Liver (tissue), 8 donors: ENCODE measurements at regions not wholly inside any gene's neighbourhood (a gene's known extent, or its start where the extent isn't known, plus 50 kb on each side); places are given as distances from the start of the nearest gene placed in this dataset.

ENCODE experiments used
- DNase-seq: peaks from one replicate; pipeline ENCODE4 v3.0.0-alpha.2; 2017; ENCODE audit warnings: low spot score
- H3K27ac ChIP-seq, 2 donors: one replicate each; pipeline ENCODE4 v1.7.0; 2013; ENCODE audit warnings: inconsistent platforms in 2 of 2, low read length in 2 of 2, control low read depth in 1 of 2, low read depth in 1 of 2, mild to moderate bottlenecking in 1 of 2
- H3K27me3 ChIP-seq, 4 donors: one replicate each; pipeline versions ENCODE4 v1.6.1 to v1.7.0; 2013; ENCODE audit warnings: low read length in 3 of 4, inconsistent platforms in 1 of 4, mild to moderate bottlenecking in 1 of 4, moderate library complexity in 1 of 4; ENCODE audit not compliant: control insufficient read depth in 4 of 4, insufficient read depth in 4 of 4
- H3K36me3 ChIP-seq, 4 donors: one replicate each; pipeline versions ENCODE4 v1.6.1 to v1.7.0; 2013; ENCODE audit warnings: low read length in 3 of 4, mild to moderate bottlenecking in 3 of 4, low read depth in 1 of 4, moderate library complexity in 1 of 4; ENCODE audit not compliant: control insufficient read depth in 4 of 4, insufficient read depth in 3 of 4
- H3K4me1 ChIP-seq, 4 donors: one replicate each; pipeline versions ENCODE4 v1.6.1 to v1.7.0; 2013; ENCODE audit warnings: low read length in 3 of 4, mild to moderate bottlenecking in 3 of 4, moderate library complexity in 1 of 4; ENCODE audit not compliant: control insufficient read depth in 4 of 4, insufficient read depth in 4 of 4
- H3K4me3 ChIP-seq, 3 donors: one replicate each; pipeline versions ENCODE4 v1.6.1 to v1.7.0; 2013; ENCODE audit warnings: low read length in 3 of 3, control low read depth in 1 of 3, low read depth in 1 of 3, mild to moderate bottlenecking in 1 of 3
- H3K9ac ChIP-seq, 2 donors: one replicate each; pipeline ENCODE4 v1.7.0; 2013; ENCODE audit warnings: low read length in 2 of 2, mild to moderate bottlenecking in 2 of 2, moderate library complexity in 2 of 2, control low read depth in 1 of 2, low read depth in 1 of 2
- H3K9me3 ChIP-seq, 4 donors: one replicate each; pipeline versions ENCODE4 v1.6.1 to v1.7.0; 2013; ENCODE audit warnings: low read length in 3 of 4; ENCODE audit not compliant: control insufficient read depth in 4 of 4
- CTCF ChIP-seq: fragments of 150-350 bp; IDR thresholded peaks from 2 replicates; pipeline ENCODE4 v1.5.1; 2017; ENCODE audit warnings: improper control_type of control experiment, low read depth, low read length; ENCODE audit not compliant: missing input control
- EGR1 ChIP-seq, 2 donors: IDR thresholded peaks; 2 replicates each; pipeline ENCODE4 v1.6.1; 2016 to 2018; ENCODE audit warnings: antibody characterized with exemption in 2 of 2, low read depth in 2 of 2
- FOXA1 ChIP-seq: IDR thresholded peaks from 2 replicates; pipeline ENCODE4 v1.6.1; 2016; ENCODE audit warnings: antibody characterized with exemption
- FOXA2 ChIP-seq: IDR thresholded peaks from 2 replicates; pipeline ENCODE4 v1.6.1; 2016; ENCODE audit warnings: antibody characterized with exemption
- GABPA ChIP-seq, 2 donors: IDR thresholded peaks in 1 of 2; conservative IDR thresholded peaks in 1 of 2; 2 replicates each; pipeline ENCODE4 v1.6.1; 2016; ENCODE audit warnings: antibody characterized with exemption in 2 of 2, mild to moderate bottlenecking in 1 of 2, moderate library complexity in 1 of 2
- HNF4A ChIP-seq, 2 donors: conservative IDR thresholded peaks; 2 replicates each; pipeline ENCODE4 v1.6.1; 2016; ENCODE audit warnings: antibody characterized with exemption in 2 of 2, mild to moderate bottlenecking in 2 of 2
- HNF4G ChIP-seq: IDR thresholded peaks from 2 replicates; pipeline ENCODE4 v1.6.1; 2016; ENCODE audit warnings: antibody characterized with exemption
- JUND ChIP-seq, 2 donors: IDR thresholded peaks; 2 replicates each; pipeline ENCODE4 v1.6.1; 2016; ENCODE audit warnings: antibody characterized with exemption in 2 of 2
- MAX ChIP-seq: IDR thresholded peaks from 2 replicates; pipeline ENCODE4 v1.6.1; 2016; ENCODE audit warnings: antibody characterized with exemption
- NR2F2 ChIP-seq: IDR thresholded peaks from 2 replicates; pipeline ENCODE4 v1.6.1; 2016; ENCODE audit warnings: antibody characterized with exemption
- RAD21 ChIP-seq, 2 donors: IDR thresholded peaks; 2 replicates each; pipeline ENCODE4 v1.6.1; 2016; ENCODE audit warnings: antibody characterized with exemption in 2 of 2, mild to moderate bottlenecking in 2 of 2
- REST ChIP-seq: IDR thresholded peaks from 2 replicates; pipeline ENCODE4 v1.6.1; 2016; ENCODE audit warnings: antibody characterized with exemption, mild to moderate bottlenecking
- RXRA ChIP-seq, 2 donors: IDR thresholded peaks; 2 replicates each; pipeline ENCODE4 v1.6.1; 2017 to 2018; ENCODE audit warnings: antibody characterized with exemption in 2 of 2, mild to moderate bottlenecking in 1 of 2
- SP1 ChIP-seq: IDR thresholded peaks from 2 replicates; pipeline ENCODE4 v1.6.1; 2018; ENCODE audit warnings: antibody characterized with exemption, mild to moderate bottlenecking
- TAF1 ChIP-seq: conservative IDR thresholded peaks from 2 replicates; pipeline ENCODE4 v1.6.1; 2016; ENCODE audit warnings: antibody characterized with exemption, mild to moderate bottlenecking
- YY1 ChIP-seq: IDR thresholded peaks from 2 replicates; pipeline ENCODE4 v1.6.1; 2016; ENCODE audit warnings: antibody characterized with exemption, mild to moderate bottlenecking
- ZBTB33 ChIP-seq: IDR thresholded peaks from 2 replicates; pipeline ENCODE4 v1.6.1; 2016; ENCODE audit warnings: antibody characterized with exemption
- WGBS: extraction: QIAGEN DNeasy Blood & Tissue Kit; methylation state at CpG from one replicate; pipeline ENCODE4 v1.1.7; 2013; 5-methylcytosine and 5-hydroxymethylcytosine counted together
- donor health status: healthy.
- donor health status: healthy.
- donor health status: healthy.
- donor health status: healthy.
- donor health status: healthy.

- DNase-seq: no peak
- Histone ChIP-seq H3K27ac (no peak overlapping the region), H3K27me3 (no peaks in the 10 kb centered on the region), H3K36me3 (no peaks in the 10 kb centered on the region), H3K9me3 (no peaks in the 10 kb centered on the region), H3K4me3 (no peak overlapping the region), H3K9ac (no peak overlapping the region), H3K4me1 (no peaks in the 10 kb centered on the region)
- 70% methylated on average over 8 of the region's 8 CpGs for whole genome bisulfite sequencing
- no peak for TF ChIP-seq SP1
- no peak for TF ChIP-seq JUND (IDR thresholded peaks at IDR 0.05)
- TF ChIP-seq YY1: no peak
- TF ChIP-seq NR2F2: no peak
- TF ChIP-seq HNF4A (conservative IDR thresholded peaks at IDR 0.05): no peak
- no peak for TF ChIP-seq MAX
- TF ChIP-seq FOXA2: no peak
- no peak for TF ChIP-seq FOXA1
These were observed 96.4 kb downstream of the CDCA7 start for GRCh38 chr2:173451118-173451517.

GRCh38 chr2:173451941-173452340, 97.3 kb downstream of the CDCA7 start:
- H3K9me3 ChIP-seq: no peaks in the 10 kb centered on the region
- TF ChIP-seq YY1 (no peak), REST (no peak), RXRA (IDR thresholded peaks at IDR 0.05) (no peak), JUND (IDR thresholded peaks at IDR 0.05) (no peak), MAX (no peak), RAD21 (IDR thresholded peaks at IDR 0.05) (no peak), FOXA1 (no peak), HNF4A (conservative IDR thresholded peaks at IDR 0.05) (no peak), FOXA2 (no peak), GABPA (IDR thresholded peaks at IDR 0.05 in 1 of 2, conservative IDR thresholded peaks at IDR 0.05 in 1 of 2) (no peak), EGR1 (IDR thresholded peaks at IDR 0.05; ENCODE audit: low read depth in 2 of 2) (no peak), CTCF (no peak), ZBTB33 (no peak), TAF1 (no peak), HNF4G (no peak)
- WGBS: 92% methylated on average over 4 of the region's 4 CpGs
- H3K9ac ChIP-seq: no peak overlapping the region
- no peaks in the 10 kb centered on the region for H3K36me3 ChIP-seq
- DNase-seq: no peak
- no peak overlapping the region for H3K27ac ChIP-seq
- H3K4me3 ChIP-seq: no peak overlapping the region
- no peaks in the 10 kb centered on the region for H3K4me1 ChIP-seq
- H3K27me3 ChIP-seq: no peaks in the 10 kb centered on the region
